WTC11 (cell line): ENCODE measurements at regions not wholly inside any gene's neighbourhood (a gene's known extent, or its start where the extent isn't known, plus 50 kb on each side); places are given as distances from the start of the nearest gene placed in this dataset.

Experiments
- ATAC-seq: fragments of 200-7000 bp; cut with Tn5 transposase; 2 replicates; pipeline ENCODE4 v1.10.0; 2021; ENCODE audit warnings: mild to moderate bottlenecking, moderate library complexity
- CTCF ChIA-PET: fragments of 300-600 bp; sonication (Branson Sonifier 250); formaldehyde crosslinking; loops from one replicate; lab custom pipeline; 2021; ENCODE audit warnings: antibody characterized with exemption; lab: Charles Lee
- POLR2A ChIA-PET: fragments of 350-600 bp; sonication (Branson Sonifier 250); formaldehyde crosslinking; loops from one replicate; lab custom pipeline; 2021; ENCODE audit warnings: antibody characterized with exemption; lab: Charles Lee
- DNase-seq: peaks from one replicate; pipeline ENCODE4 v3.0.0; 2021; ENCODE audit warnings: low spot score
- H3K27ac Mint-ChIP-seq: 2 replicates; pipeline ENCODE4 v1.8.0; 2021; ENCODE audit warnings: mixed read lengths
- H3K27me3 Mint-ChIP-seq: 2 replicates; pipeline ENCODE4 v1.8.0; 2021; ENCODE audit warnings: low read depth, mild to moderate bottlenecking, moderate library complexity, mixed read lengths
- H3K36me3 Mint-ChIP-seq: 2 replicates; pipeline ENCODE4 v1.8.0; 2021; ENCODE audit warnings: mixed read lengths
- H3K4me1 Mint-ChIP-seq: 2 replicates; pipeline ENCODE4 v1.8.0; 2022; ENCODE audit warnings: mixed read lengths
- H3K4me3 Mint-ChIP-seq: 2 replicates; pipeline ENCODE4 v1.8.0; 2021; ENCODE audit warnings: mild to moderate bottlenecking, moderate library complexity, mixed read lengths
- H3K9me3 Mint-ChIP-seq: 2 replicates; pipeline ENCODE4 v1.8.0; 2021; ENCODE audit warnings: mixed read lengths
- CREB1 ChIP-seq: sonication (generic); formaldehyde crosslinking; IDR thresholded peaks from 2 replicates; pipeline ENCODE4 v1.8.0; 2023; ENCODE audit warnings: mild to moderate bottlenecking, missing genetic modification reagents
- E2F1 ChIP-seq: sonication (generic); formaldehyde crosslinking; IDR thresholded peaks from 2 replicates; pipeline ENCODE4 v1.8.0; 2022; ENCODE audit warnings: mild to moderate bottlenecking, missing genetic modification reagents
- E2F5 ChIP-seq: sonication (generic); formaldehyde crosslinking; IDR thresholded peaks from 2 replicates; pipeline ENCODE4 v1.8.1; 2022; ENCODE audit warnings: mild to moderate bottlenecking, moderate library complexity, missing genetic modification reagents
- ETV6 ChIP-seq: sonication (generic); formaldehyde crosslinking; IDR thresholded peaks from 2 replicates; pipeline ENCODE4 v1.8.1; 2022; ENCODE audit warnings: mild to moderate bottlenecking, missing genetic modification reagents
- HMGA2 ChIP-seq: fragments of 250-450 bp; sonication (Bioruptor Pico); IDR thresholded peaks from 2 replicates; pipeline ENCODE4 v1.4.0; 2021; ENCODE audit warnings: mild to moderate bottlenecking, moderate library complexity
- MYBL2 ChIP-seq: sonication (generic); formaldehyde crosslinking; IDR thresholded peaks from 2 replicates; pipeline ENCODE4 v1.8.1; 2023; ENCODE audit warnings: mild to moderate bottlenecking, moderate library complexity, missing genetic modification reagents
- NFE2L1 ChIP-seq: sonication (generic); formaldehyde crosslinking; IDR thresholded peaks from 2 replicates; pipeline ENCODE4 v1.8.1; 2023; ENCODE audit warnings: missing genetic modification reagents
- NR3C1 ChIP-seq: sonication (generic); formaldehyde crosslinking; conservative IDR thresholded peaks from 2 replicates; pipeline ENCODE4 v1.8.1; 2023; ENCODE audit warnings: low read depth, mild to moderate bottlenecking, missing genetic modification reagents
- STAT6 ChIP-seq: sonication (generic); formaldehyde crosslinking; conservative IDR thresholded peaks from 2 replicates; pipeline ENCODE4 v1.8.1; 2023; ENCODE audit warnings: mild to moderate bottlenecking, low read depth, missing genetic modification reagents, moderate library complexity
- USF1 ChIP-seq: sonication (generic); formaldehyde crosslinking; IDR thresholded peaks from 2 replicates; pipeline ENCODE4 v1.8.0; 2022; ENCODE audit warnings: mild to moderate bottlenecking, missing genetic modification reagents
- ZNF317 ChIP-seq: sonication (generic); formaldehyde crosslinking; IDR thresholded peaks from 2 replicates; pipeline ENCODE4 v1.8.1; 2023; ENCODE audit warnings: low read depth, mild to moderate bottlenecking, moderate library complexity, missing genetic modification reagents, borderline replicate concordance
- ZNF396 ChIP-seq: fragments of 250-450 bp; sonication (Bioruptor Pico); IDR thresholded peaks from 2 replicates; pipeline ENCODE4 v1.8.0; 2021; ENCODE audit warnings: mild to moderate bottlenecking, moderate library complexity, borderline replicate concordance
- ZNF423 ChIP-seq: fragments of 250-450 bp; sonication (Bioruptor Pico); IDR thresholded peaks from 2 replicates; pipeline ENCODE4 v2.1.2; 2022; ENCODE audit warnings: mild to moderate bottlenecking, moderate library complexity
- ZNF532 ChIP-seq: fragments of 250-450 bp; sonication (Bioruptor Pico); IDR thresholded peaks from 2 replicates; pipeline ENCODE4 v1.9.0; 2021; ENCODE audit warnings: mild to moderate bottlenecking, borderline replicate concordance
- TF ChIP-seq, protein P1 (sequence below): sonication (generic); formaldehyde crosslinking; IDR thresholded peaks from 2 replicates; pipeline ENCODE4 v1.8.1; 2023; ENCODE audit warnings: mild to moderate bottlenecking, missing genetic modification reagents
- TF ChIP-seq, protein P2 (sequence below): sonication (generic); formaldehyde crosslinking; IDR thresholded peaks from 2 replicates; pipeline ENCODE4 v1.8.1; 2022; ENCODE audit warnings: mild to moderate bottlenecking, missing genetic modification reagents, moderate library complexity, borderline replicate concordance

DNA sequence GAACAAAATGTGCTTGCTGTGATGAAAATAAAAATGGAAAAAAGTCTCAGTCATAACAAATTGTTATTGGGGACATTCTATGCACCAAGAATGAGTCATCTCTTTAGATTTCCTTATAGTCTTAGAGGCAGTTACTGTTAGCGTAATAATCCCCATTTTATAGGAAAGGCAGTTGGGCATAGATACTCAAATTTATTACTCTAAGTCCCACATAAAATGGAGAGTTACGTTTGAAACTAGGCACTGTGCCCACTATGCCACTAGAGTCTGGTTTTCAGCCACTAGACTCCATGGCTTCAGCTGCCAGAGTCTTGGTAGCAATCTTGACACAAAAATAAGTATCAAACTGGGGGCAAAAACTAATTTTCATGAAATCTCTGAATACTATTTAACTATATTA, 317.9 kb upstream of the MEF2C start:
- Mint-ChIP-seq H3K9me3 (peaks cover 28% of the 10 kb centered on the region), H3K27me3 (no peaks in the 10 kb centered on the region; the same call in 1 of the 2 replicates), H3K4me3 (no peak overlapping the region), H3K36me3 (peaks cover 4% of the 10 kb centered on the region), H3K27ac (no peak overlapping the region), H3K4me1 (no peaks in the 10 kb centered on the region)
- CTCF ChIA-PET: no interaction called here
- ATAC-seq: no peak
- TF ChIP-seq ETV6 (CRISPR knock-in tag) (no peak), CREB1 (no peak), HMGA2 (CRISPR knock-in tag) (no peak), ZNF423 (no peak), STAT6 (CRISPR knock-in tag) (no peak), MYBL2 (CRISPR knock-in tag) (no peak), USF1 (CRISPR knock-in tag) (no peak), ZNF532 (no peak)
- DNase-seq: no peak
- POLR2A ChIA-PET: no interaction called here

DNA sequence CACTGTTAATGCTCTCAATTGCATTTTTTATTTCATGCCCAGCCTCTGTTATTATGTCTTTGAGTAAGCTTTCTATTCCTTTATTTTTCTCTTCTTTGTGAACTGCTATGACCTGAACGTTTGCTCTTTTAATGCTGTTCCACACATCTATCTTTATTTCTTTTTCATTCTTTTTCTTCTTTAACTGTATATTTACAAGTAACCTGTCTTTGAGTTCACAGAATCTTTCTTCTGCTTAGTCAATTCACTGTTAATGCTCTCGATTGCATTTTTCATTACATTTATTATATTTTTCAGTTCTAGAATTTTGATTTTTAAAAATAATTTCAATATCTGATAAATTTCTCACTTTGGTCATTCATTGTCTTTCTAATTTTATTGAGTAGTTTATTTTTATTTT, 316.3 kb upstream of the MEF2C start:
- ChIA-PET POLR2A (no interaction called here), CTCF (no interaction called here)
- Mint-ChIP-seq H3K36me3 (peaks cover 4% of the 10 kb centered on the region), H3K9me3 (peaks cover 40% of the 10 kb centered on the region), H3K27ac (no peak overlapping the region), H3K27me3 (no peaks in the 10 kb centered on the region; the same call in 1 of the 2 replicates), H3K4me3 (no peak overlapping the region), H3K4me1 (no peaks in the 10 kb centered on the region)
- ATAC-seq (no peak), DNase-seq (no peak)
- TF ChIP-seq ZNF396 (CRISPR knock-in tag): no peak
- no peak for TF ChIP-seq USF1 (CRISPR knock-in tag)
- no peak for TF ChIP-seq ZNF532
- TF ChIP-seq, protein P1, sequence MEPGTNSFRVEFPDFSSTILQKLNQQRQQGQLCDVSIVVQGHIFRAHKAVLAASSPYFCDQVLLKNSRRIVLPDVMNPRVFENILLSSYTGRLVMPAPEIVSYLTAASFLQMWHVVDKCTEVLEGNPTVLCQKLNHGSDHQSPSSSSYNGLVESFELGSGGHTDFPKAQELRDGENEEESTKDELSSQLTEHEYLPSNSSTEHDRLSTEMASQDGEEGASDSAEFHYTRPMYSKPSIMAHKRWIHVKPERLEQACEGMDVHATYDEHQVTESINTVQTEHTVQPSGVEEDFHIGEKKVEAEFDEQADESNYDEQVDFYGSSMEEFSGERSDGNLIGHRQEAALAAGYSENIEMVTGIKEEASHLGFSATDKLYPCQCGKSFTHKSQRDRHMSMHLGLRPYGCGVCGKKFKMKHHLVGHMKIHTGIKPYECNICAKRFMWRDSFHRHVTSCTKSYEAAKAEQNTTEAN (CRISPR knock-in tag): no peak
- no peak for TF ChIP-seq ZNF317 (CRISPR knock-in tag)
- no peak for TF ChIP-seq E2F1 (CRISPR knock-in tag)
- TF ChIP-seq NFE2L1 (CRISPR knock-in tag): no peak
- TF ChIP-seq E2F5: no peak
- TF ChIP-seq, protein P2, sequence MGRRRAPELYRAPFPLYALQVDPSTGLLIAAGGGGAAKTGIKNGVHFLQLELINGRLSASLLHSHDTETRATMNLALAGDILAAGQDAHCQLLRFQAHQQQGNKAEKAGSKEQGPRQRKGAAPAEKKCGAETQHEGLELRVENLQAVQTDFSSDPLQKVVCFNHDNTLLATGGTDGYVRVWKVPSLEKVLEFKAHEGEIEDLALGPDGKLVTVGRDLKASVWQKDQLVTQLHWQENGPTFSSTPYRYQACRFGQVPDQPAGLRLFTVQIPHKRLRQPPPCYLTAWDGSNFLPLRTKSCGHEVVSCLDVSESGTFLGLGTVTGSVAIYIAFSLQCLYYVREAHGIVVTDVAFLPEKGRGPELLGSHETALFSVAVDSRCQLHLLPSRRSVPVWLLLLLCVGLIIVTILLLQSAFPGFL (CRISPR knock-in tag): no peak
- TF ChIP-seq CREB1: no peak
- no peak for TF ChIP-seq NR3C1 (CRISPR knock-in tag)
